Caco-2 (cell line): ENCODE measurements at regions not wholly inside any gene's neighbourhood (a gene's known extent, or its start where the extent isn't known, plus 50 kb on each side); places are given as distances from the start of the nearest gene placed in this dataset.

Experiments used
- BruUV-seq: library from RNA; stranded (reverse); fragments of 400-500 nt; replicated peaks from 2 replicates; lab custom pipeline; 2021; lab: Mats Ljungman, UMichigan
- CTCF ChIA-PET: fragments of 300-600 bp; sonication (Branson Sonifier 250); formaldehyde crosslinking; loops from one replicate; lab custom pipeline; 2022; ENCODE audit warnings: antibody characterized with exemption; lab: Charles Lee
- POLR2A ChIA-PET: fragments of 300-600 bp; sonication (Branson Sonifier 250); formaldehyde crosslinking; loops from one replicate; lab custom pipeline; 2022; ENCODE audit warnings: antibody characterized with exemption; lab: Charles Lee
- DNase-seq, 2 experiments: peaks; one replicate each; pipeline versions ENCODE4 v3.0.0 to v3.0.0-alpha.2; 2020 to 2022
- H3K27me3 ChIP-seq: replicated peaks from 2 replicates; pipeline ENCODE4 v1.6.0; 2011; ENCODE audit warnings: low read length; ENCODE audit not compliant: control insufficient read depth, insufficient read depth
- H3K36me3 ChIP-seq: 2 replicates; pipeline ENCODE4 v1.5.1; 2011; ENCODE audit warnings: low read length; ENCODE audit not compliant: control insufficient read depth, insufficient read depth
- H3K4me1 ChIP-seq: fragments of 250-450 bp; sonication (Bioruptor Pico); 2 replicates; pipeline ENCODE4 v1.5.1; 2020; ENCODE audit warnings: mild to moderate bottlenecking
- H3K4me3 ChIP-seq: 2 replicates; pipeline ENCODE4 v1.5.1; 2011; ENCODE audit warnings: low read depth, mild to moderate bottlenecking, control low read depth, low read length
- H3K9me3 ChIP-seq: fragments of 250-450 bp; sonication (Bioruptor Pico); 2 replicates; pipeline ENCODE4 v1.5.1; 2020; ENCODE audit warnings: mild to moderate bottlenecking, moderate library complexity
- H3K27ac Mint-ChIP-seq: one replicate; pipeline ENCODE4 v1.8.0; 2022; ENCODE audit warnings: mixed read lengths; ENCODE audit not compliant: unreplicated experiment
- H3K27me3 Mint-ChIP-seq: one replicate; pipeline ENCODE4 v1.8.0; 2022; ENCODE audit warnings: mixed read lengths; ENCODE audit not compliant: insufficient read depth, unreplicated experiment
- H3K36me3 Mint-ChIP-seq: one replicate; pipeline ENCODE4 v1.8.0; 2022; ENCODE audit warnings: mild to moderate bottlenecking, mixed read lengths; ENCODE audit not compliant: insufficient read depth, unreplicated experiment
- H3K4me1 Mint-ChIP-seq: one replicate; pipeline ENCODE4 v1.8.0; 2022; ENCODE audit warnings: low read depth, mixed read lengths; ENCODE audit not compliant: unreplicated experiment
- H3K4me3 Mint-ChIP-seq: one replicate; pipeline ENCODE4 v1.8.0; 2022; ENCODE audit warnings: mild to moderate bottlenecking, moderate library complexity, mixed read lengths; ENCODE audit not compliant: unreplicated experiment
- H3K9me3 Mint-ChIP-seq: one replicate; pipeline ENCODE4 v1.8.0; 2022; ENCODE audit warnings: mixed read lengths; ENCODE audit not compliant: unreplicated experiment
- CTCF ChIP-seq, 2 experiments: fragments of 200-600 bp in 1 of 2; IDR thresholded peaks; 1 replicate in 1 of 2; 2 replicates in 1 of 2; pipeline versions ENCODE4 v1.5.1 to v1.8.0; 2011 to 2022; ENCODE audit warnings: antibody characterized with exemption in 1 of 2, control low read depth in 1 of 2, inconsistent platforms in 1 of 2, low read depth in 1 of 2, low read length in 1 of 2, mild to moderate bottlenecking in 1 of 2, moderate library complexity in 1 of 2; ENCODE audit not compliant: insufficient read depth in 1 of 2, severe bottlenecking in 1 of 2, unreplicated experiment in 1 of 2
- intact Hi-C: fragments of 100-400 bp; cut with micrococcal nuclease; formaldehyde crosslinking; loops from one replicate; pipeline ENCODE4 v1.10.0; 2022; ENCODE audit not compliant: unreplicated experiment

GRCh38 chr18:51248685-51249084 is 51.2 kb upstream of the MEX3C start:
- no peaks in the 10 kb centered on the region for H3K27me3 Mint-ChIP-seq
- H3K4me1 Mint-ChIP-seq: peaks cover 6% of the 10 kb centered on the region
- H3K36me3 ChIP-seq: no peaks in the 10 kb centered on the region
- no peak overlapping the region for H3K4me3 Mint-ChIP-seq
- intact Hi-C loops: no loop called here
- H3K27ac Mint-ChIP-seq: no peak overlapping the region
- no peak overlapping the region for H3K4me3 ChIP-seq
- no TSS peak for BruUV-seq
- CTCF ChIA-PET: no interaction called here
- TF ChIP-seq CTCF (IDR thresholded peaks at IDR 0.05; ENCODE audit: insufficient read depth in 1 of 2, low read depth in 1 of 2, low read length in 1 of 2, severe bottlenecking in 1 of 2, unreplicated experiment in 1 of 2): no peak
- POLR2A ChIA-PET: no interaction called here
- no peaks in the 10 kb centered on the region for H3K9me3 ChIP-seq
- no peak for DNase-seq
- no peaks in the 10 kb centered on the region for H3K9me3 Mint-ChIP-seq
- peaks cover 6% of the 10 kb centered on the region for H3K4me1 ChIP-seq
- no peaks in the 10 kb centered on the region for H3K36me3 Mint-ChIP-seq
- H3K27me3 ChIP-seq: no peaks in the 10 kb centered on the region

DNA sequence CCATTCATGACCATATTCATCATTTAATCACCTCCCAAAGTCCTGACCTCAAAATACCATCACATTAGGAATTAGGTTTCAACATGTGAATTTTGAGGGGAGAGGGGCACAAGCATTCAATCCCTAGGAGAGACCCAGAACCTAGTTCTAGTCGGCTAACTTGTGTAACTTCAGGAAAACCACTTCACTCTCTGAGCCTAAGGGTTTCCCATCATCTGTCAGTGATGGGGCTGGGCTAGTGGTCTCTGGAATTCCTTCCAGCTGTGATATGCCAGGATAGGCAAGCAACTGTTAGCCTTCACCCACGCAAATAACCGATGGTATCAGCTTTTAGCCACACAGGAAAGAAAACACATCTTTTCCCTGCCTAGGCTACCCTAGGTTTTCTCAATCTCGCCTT is 52.5 kb upstream of the MEX3C start:
- H3K4me1 Mint-ChIP-seq: peaks cover 6% of the 10 kb centered on the region
- Histone ChIP-seq H3K36me3 (no peaks in the 10 kb centered on the region), H3K9me3 (no peaks in the 10 kb centered on the region), H3K27me3 (no peaks in the 10 kb centered on the region), H3K4me3 (no peak overlapping the region), H3K4me1 (peaks cover 6% of the 10 kb centered on the region)
- no peak overlapping the region for H3K27ac Mint-ChIP-seq
- POLR2A ChIA-PET: no interaction called here
- no peaks in the 10 kb centered on the region for H3K36me3 Mint-ChIP-seq
- BruUV-seq: no TSS peak
- intact Hi-C loops: no loop called here
- TF ChIP-seq CTCF (IDR thresholded peaks at IDR 0.05; ENCODE audit: insufficient read depth in 1 of 2, low read depth in 1 of 2, low read length in 1 of 2, severe bottlenecking in 1 of 2, unreplicated experiment in 1 of 2): no peak
- CTCF ChIA-PET: no interaction called here
- no peak overlapping the region for H3K4me3 Mint-ChIP-seq
- H3K27me3 Mint-ChIP-seq: no peaks in the 10 kb centered on the region
- no peak for DNase-seq
- H3K9me3 Mint-ChIP-seq: no peaks in the 10 kb centered on the region

DNA sequence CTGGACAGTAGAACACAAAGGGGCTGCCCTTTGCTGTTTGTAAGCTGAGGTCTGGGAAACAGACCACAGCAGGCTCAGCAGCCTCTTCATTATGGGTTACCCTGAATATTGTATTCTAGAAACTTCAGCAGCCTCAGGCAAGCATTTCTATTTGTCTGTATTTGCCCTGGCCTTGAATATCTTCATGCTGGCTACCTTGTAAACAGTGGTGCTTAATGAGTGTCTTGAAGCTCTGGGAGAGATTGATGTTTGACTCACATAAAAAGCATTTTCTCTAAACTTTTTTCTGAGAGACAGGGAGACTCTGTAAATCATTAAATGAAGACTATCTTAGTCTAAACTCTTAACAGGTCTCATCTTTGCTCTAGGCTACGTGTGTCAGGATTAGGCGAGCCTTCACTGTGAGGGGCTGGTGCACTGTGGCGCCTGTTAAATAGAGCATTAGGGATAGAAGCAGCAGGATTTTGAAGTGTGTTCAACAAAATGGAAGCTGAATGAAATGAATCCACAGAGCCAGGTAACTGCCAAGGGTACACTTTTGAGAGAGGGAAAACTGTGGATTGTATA is 53.1 kb upstream of the MEX3C start:
- ChIA-PET POLR2A (no interaction called here), CTCF (no interaction called here)
- Histone ChIP-seq H3K36me3 (no peaks in the 10 kb centered on the region), H3K9me3 (no peaks in the 10 kb centered on the region), H3K4me1 (peaks cover 6% of the 10 kb centered on the region), H3K27me3 (no peaks in the 10 kb centered on the region), H3K4me3 (no peak overlapping the region)
- no peaks in the 10 kb centered on the region for H3K27me3 Mint-ChIP-seq
- DNase-seq: no peak
- H3K36me3 Mint-ChIP-seq: no peaks in the 10 kb centered on the region
- peaks cover 6% of the 10 kb centered on the region for H3K4me1 Mint-ChIP-seq
- H3K27ac Mint-ChIP-seq: no peak overlapping the region
- no TSS peak for BruUV-seq
- no peaks in the 10 kb centered on the region for H3K9me3 Mint-ChIP-seq
- intact Hi-C loops: no loop called here
- no peak for TF ChIP-seq CTCF (IDR thresholded peaks at IDR 0.05; ENCODE audit: insufficient read depth in 1 of 2, low read depth in 1 of 2, low read length in 1 of 2, severe bottlenecking in 1 of 2, unreplicated experiment in 1 of 2)
- no peak overlapping the region for H3K4me3 Mint-ChIP-seq
